Activated CD4-positive, alpha-beta T cell treated with anti-CD3 and anti-CD28 coated beads for 36 hours (primary cell): ENCODE measurements at regions not wholly inside any gene's neighbourhood (a gene's known extent, or its start where the extent isn't known, plus 50 kb on each side); places are given as distances from the start of the nearest gene placed in this dataset.

Experiments used
- ATAC-seq: fragments of 200-7000 bp; cut with Tn5 transposase; one replicate; pipeline ENCODE4 v1.10.0; 2021; ENCODE audit warnings: mild to moderate bottlenecking, moderate library complexity
- CTCF ChIA-PET: fragments of 350-600 bp; sonication (Branson Sonifier 250); formaldehyde crosslinking; loops from one replicate; lab custom pipeline; 2021; ENCODE audit warnings: antibody characterized with exemption; lab: Charles Lee
- POLR2A ChIA-PET: fragments of 350-600 bp; sonication (Branson Sonifier 250); formaldehyde crosslinking; loops from one replicate; lab custom pipeline; 2021; ENCODE audit warnings: antibody characterized with exemption, inconsistent platforms; lab: Charles Lee
- DNase-seq: peaks from one replicate; pipeline ENCODE4 v3.0.0-alpha.2; 2020
- H3K27ac Mint-ChIP-seq: one replicate; pipeline ENCODE4 v1.8.0; 2021; ENCODE audit warnings: mixed read lengths
- H3K27me3 Mint-ChIP-seq: one replicate; pipeline ENCODE4 v1.8.0; 2021; ENCODE audit warnings: mixed read lengths
- H3K36me3 Mint-ChIP-seq: one replicate; pipeline ENCODE4 v1.8.0; 2021; ENCODE audit warnings: low read depth, mixed read lengths
- H3K4me1 Mint-ChIP-seq: one replicate; pipeline ENCODE4 v1.8.0; 2021; ENCODE audit warnings: mixed read lengths
- H3K4me3 Mint-ChIP-seq: one replicate; pipeline ENCODE4 v1.8.0; 2021; ENCODE audit warnings: mild to moderate bottlenecking, moderate library complexity, mixed read lengths
- H3K9me3 Mint-ChIP-seq: one replicate; pipeline ENCODE4 v1.8.0; 2021; ENCODE audit warnings: low read depth, mixed read lengths
- intact Hi-C, 2 experiments: fragments of 100-400 bp; cut with DNase I in 1 of 2; cut with micrococcal nuclease in 1 of 2; formaldehyde crosslinking; loops; one replicate each; pipeline versions ENCODE4 v1.14.2 to v1.15.1; 2022 to 2024; cut with DNase I, micrococcal nuclease

DNA sequence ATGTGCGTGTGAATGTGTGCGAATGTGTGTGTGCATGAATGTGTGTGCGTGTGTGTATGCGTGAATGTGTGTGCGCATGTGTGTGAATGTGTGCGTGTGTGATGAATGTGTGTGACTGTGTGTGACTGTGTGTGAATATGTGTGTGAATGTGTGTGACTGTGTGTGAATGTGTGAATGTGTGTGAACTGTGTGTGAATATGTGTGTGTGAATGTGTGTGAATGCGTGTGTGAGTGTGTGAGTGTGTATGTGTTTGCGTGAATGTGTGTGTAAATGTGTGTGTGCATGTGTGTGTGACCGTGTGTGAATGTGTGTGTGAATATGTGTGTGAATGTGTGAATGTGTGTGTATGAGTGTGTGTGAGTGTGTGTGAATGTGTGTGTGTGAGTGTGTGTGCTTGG is 1103.8 kb downstream of the TSN start:
- Mint-ChIP-seq H3K27ac (no peak overlapping the region), H3K36me3 (no peaks in the 10 kb centered on the region), H3K4me1 (no peaks in the 10 kb centered on the region), H3K27me3 (no peaks in the 10 kb centered on the region), H3K9me3 (peaks cover 7% of the 10 kb centered on the region), H3K4me3 (no peak overlapping the region)
- intact Hi-C loops: no loop called here
- ChIA-PET POLR2A (no interaction called here), CTCF (no interaction called here)
- DNase-seq (no peak), ATAC-seq (no peak)

DNA sequence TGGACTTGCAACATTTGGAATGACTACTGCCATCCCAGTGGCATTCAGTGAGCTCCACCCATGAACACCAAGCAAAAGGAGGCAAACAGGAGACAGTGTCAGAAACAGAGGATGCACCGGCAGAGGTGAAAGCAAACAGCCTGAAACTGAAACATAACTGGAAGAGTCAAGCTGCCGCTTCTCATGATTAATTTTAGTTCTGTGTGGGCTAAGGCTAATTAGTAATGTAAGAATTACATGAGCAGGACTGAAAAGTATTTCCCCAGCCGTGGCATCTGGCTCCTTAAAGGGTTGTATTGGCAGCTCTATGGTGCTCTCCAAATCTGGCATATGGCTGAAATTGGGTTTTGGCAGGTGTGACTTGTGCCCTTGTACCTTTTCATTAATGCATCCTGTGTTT is 1108.1 kb downstream of the TSN start:
- no peaks in the 10 kb centered on the region for H3K36me3 Mint-ChIP-seq
- H3K4me3 Mint-ChIP-seq: no peak overlapping the region
- H3K9me3 Mint-ChIP-seq: peaks cover 11% of the 10 kb centered on the region
- no peak for DNase-seq
- H3K4me1 Mint-ChIP-seq: no peaks in the 10 kb centered on the region
- ATAC-seq: no peak
- ChIA-PET CTCF (interaction anchor here (0.6 kb wide), 1 partner anchor 523 kb away, joined by 3 read pairs; no protein-coding TSS in a partner anchor), POLR2A (no interaction called here)
- H3K27me3 Mint-ChIP-seq: no peaks in the 10 kb centered on the region
- no peak overlapping the region for H3K27ac Mint-ChIP-seq
- intact Hi-C loops: no loop called here

DNA sequence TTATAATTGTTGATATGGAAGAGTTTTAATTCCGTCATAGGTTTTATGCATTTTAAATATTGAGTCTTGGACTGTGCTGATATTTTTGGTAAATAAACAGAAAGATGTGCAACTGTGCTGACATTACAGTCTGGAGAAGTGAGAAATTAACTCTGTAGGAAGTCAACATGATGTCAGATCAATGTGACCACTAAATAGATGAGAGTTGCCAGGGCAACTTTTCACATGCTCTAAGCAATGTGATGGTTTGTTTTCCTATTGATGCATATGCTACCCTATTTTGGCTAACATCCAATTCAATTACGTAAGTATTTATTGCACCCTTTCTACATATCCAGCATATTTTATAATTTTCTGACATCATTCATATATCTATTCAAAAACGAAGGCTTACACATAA is 1109.3 kb downstream of the TSN start:
- POLR2A ChIA-PET: no interaction called here
- no peak for ATAC-seq
- DNase-seq: no peak
- CTCF ChIA-PET: no interaction called here
- intact Hi-C loops: no loop called here
- Mint-ChIP-seq H3K27ac (no peak overlapping the region), H3K4me1 (no peaks in the 10 kb centered on the region), H3K9me3 (peaks cover 6% of the 10 kb centered on the region), H3K4me3 (no peak overlapping the region), H3K27me3 (no peaks in the 10 kb centered on the region), H3K36me3 (no peaks in the 10 kb centered on the region)

DNA sequence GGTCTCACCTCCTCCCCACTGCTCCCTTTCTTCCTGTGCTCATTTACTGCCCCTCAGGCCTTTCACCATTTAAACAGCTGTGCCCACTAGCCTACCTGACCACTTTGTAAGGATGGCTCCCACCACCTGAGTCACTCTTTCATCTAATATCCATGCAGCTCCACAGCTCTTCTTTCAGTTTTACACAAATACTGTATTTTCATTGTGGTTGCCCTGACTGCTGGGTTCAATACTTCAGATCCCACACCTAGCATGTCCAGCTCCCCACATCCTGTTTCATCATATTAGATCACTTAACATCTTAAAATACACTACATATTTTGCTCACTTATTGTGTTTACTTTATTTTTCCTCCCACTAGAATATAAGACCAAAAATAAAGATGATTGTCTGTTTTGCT is 1110.6 kb downstream of the TSN start:
- CTCF ChIA-PET: no interaction called here

DNA sequence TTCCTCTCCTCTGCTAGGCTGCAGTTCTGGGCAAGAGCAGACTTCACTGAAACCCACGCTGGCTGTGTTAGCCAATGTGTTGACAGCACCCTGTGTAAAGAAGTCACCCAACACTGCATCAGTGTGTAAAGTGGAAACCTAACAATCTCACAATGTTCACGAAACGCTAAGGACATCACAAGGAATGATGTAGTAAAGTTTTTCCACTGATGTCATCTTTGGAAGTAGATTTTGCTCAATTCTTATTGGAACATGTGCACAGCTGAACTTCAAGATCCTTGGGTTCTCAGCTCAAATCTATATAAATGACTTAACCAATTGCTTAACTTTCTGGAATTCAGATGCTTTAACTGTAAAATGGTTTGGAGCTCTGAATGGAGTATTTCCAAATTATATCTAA is 1112.5 kb downstream of the TSN start:
- intact Hi-C loops: no loop called here
- no peaks in the 10 kb centered on the region for H3K27me3 Mint-ChIP-seq
- ChIA-PET POLR2A (no interaction called here), CTCF (no interaction called here)
- no peak for DNase-seq
- H3K4me1 Mint-ChIP-seq: no peaks in the 10 kb centered on the region
- no peak overlapping the region for H3K4me3 Mint-ChIP-seq
- no peaks in the 10 kb centered on the region for H3K36me3 Mint-ChIP-seq
- H3K9me3 Mint-ChIP-seq: peaks cover 4% of the 10 kb centered on the region
- no peak overlapping the region for H3K27ac Mint-ChIP-seq
- ATAC-seq: no peak

More for the DNA sequence above, 1110.6 kb downstream of the TSN start:
- no peak for DNase-seq
- H3K4me3 Mint-ChIP-seq: no peak overlapping the region
- intact Hi-C loops: no loop called here
- H3K36me3 Mint-ChIP-seq: no peaks in the 10 kb centered on the region
- peaks cover 6% of the 10 kb centered on the region for H3K9me3 Mint-ChIP-seq
- POLR2A ChIA-PET: no interaction called here
- H3K27me3 Mint-ChIP-seq: no peaks in the 10 kb centered on the region
- no peak overlapping the region for H3K27ac Mint-ChIP-seq
- ATAC-seq: no peak
- H3K4me1 Mint-ChIP-seq: no peaks in the 10 kb centered on the region

DNA sequence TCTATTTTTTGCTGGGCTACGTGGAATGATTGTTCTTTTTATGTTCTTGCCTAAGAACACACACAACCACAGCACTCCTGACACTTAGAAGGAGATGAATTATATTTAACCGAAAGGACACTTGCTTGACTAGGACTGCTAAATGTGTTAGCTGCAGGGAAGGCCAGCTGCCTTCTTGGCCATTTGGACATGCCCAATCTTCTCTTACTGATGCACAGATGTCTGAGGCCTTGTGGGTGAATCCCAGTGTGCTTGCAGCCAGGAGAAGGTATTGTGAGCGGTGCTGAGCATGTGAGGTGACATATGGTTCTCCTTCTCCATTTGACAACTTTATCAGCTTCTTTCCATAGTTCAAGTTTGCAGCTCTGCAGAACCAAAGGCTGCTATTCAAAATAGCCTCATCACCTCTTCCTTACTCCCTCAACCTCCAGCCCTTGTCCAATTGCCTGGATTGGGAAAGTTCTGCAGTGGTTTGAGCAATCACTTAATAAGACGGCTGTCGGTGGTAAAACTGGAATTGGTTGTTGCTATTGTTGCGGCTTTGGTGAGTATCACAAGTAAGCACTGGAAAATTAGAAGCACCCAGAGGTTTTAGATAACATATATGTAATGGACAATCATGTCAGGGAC is 1113.3 kb downstream of the TSN start:
- Mint-ChIP-seq H3K4me1 (no peaks in the 10 kb centered on the region), H3K27ac (no peak overlapping the region), H3K36me3 (no peaks in the 10 kb centered on the region), H3K9me3 (peaks cover 4% of the 10 kb centered on the region), H3K27me3 (no peaks in the 10 kb centered on the region), H3K4me3 (no peak overlapping the region)
- ATAC-seq (no peak), DNase-seq (no peak)
- intact Hi-C loops: no loop called here
- ChIA-PET CTCF (no interaction called here), POLR2A (no interaction called here)

DNA sequence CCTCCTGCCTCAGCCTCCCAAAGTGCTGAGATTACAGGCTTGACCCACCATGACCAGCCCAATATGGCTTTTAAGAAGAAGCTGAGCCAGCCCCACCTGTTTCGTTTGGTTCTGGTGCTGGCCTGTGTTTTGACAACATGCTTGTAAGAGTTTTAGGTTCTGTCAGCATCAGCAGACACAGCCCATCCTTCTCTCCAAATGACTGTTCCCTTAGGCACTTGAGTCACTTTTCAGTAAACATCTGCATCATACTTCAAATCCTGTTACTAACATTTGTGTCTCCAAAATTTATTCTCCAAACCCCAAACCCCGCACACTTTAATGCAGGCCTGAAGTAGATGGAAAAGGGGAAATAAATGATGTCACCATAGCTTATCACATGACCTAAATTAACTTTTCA is 1118.5 kb downstream of the TSN start:
- CTCF ChIA-PET: no interaction called here
- ATAC-seq (no peak), DNase-seq (no peak)
- H3K4me1 Mint-ChIP-seq: no peaks in the 10 kb centered on the region
- no peak overlapping the region for H3K27ac Mint-ChIP-seq
- no peaks in the 10 kb centered on the region for H3K36me3 Mint-ChIP-seq
- intact Hi-C loops: no loop called here
- POLR2A ChIA-PET: no interaction called here
- H3K27me3 Mint-ChIP-seq: no peaks in the 10 kb centered on the region
- peaks cover 3% of the 10 kb centered on the region for H3K9me3 Mint-ChIP-seq
- no peak overlapping the region for H3K4me3 Mint-ChIP-seq

DNA sequence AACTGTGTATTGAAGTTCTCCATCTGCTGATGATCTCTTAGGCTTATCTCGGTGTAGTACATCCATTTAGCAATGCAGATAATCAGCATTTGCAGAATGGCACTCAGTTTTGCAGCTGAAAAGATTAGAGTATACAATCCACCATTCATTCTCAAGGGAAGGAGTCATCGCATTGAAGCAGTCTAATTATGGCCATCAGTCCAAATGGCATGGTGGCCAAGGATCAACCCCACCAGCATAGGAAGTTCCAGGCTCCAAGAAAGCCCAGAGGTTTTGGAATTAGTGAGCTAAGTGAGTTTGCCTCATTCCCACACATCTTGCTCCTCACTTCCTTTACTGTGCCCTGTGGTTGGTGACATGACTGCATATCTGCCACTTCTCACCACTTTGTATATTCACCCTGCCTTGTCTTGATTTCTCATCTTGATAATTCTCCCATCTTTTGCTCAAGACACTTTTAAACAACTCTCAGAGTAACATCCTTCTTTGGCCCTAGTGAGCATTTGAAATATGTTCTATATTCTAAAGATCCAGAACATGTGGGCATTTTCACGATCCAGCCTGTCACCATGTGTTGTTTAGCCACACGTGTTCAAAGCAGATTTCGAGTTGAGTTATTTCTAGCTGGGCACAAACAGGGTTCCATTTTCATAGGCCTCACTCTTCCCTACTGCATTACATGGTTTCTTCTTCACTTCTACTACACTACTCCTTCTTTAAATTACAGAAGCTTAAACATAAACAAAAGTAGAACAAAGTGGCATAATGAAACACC is 1119.8 kb downstream of the TSN start:
- POLR2A ChIA-PET: no interaction called here
- no peaks in the 10 kb centered on the region for H3K27me3 Mint-ChIP-seq
- H3K27ac Mint-ChIP-seq: no peak overlapping the region
- no peaks in the 10 kb centered on the region for H3K36me3 Mint-ChIP-seq
- ATAC-seq (no peak), DNase-seq (no peak)
- intact Hi-C loops: no loop called here
- peaks cover 3% of the 10 kb centered on the region for H3K9me3 Mint-ChIP-seq
- no peaks in the 10 kb centered on the region for H3K4me1 Mint-ChIP-seq
- no peak overlapping the region for H3K4me3 Mint-ChIP-seq
- CTCF ChIA-PET: no interaction called here

DNA sequence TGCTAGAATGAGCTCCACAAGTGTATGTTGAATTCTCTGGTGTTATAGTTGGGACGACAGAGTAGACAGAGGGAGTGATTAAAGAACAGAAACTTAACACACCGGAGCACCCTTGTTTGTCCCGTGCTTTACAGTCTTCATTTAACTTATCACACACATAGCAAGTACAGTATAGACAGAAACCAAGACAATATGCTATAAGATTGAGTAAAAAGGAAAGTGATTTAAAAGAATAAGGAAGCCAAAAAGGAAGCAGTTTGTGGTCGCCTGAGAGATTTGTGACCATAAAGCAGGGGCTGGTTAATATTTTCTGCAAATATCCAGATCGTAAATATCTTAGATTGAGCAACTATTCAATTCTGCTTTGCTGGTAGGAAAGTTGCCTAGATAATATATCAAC is 1128.4 kb downstream of the TSN start:
- Mint-ChIP-seq H3K4me1 (no peaks in the 10 kb centered on the region), H3K27ac (no peak overlapping the region), H3K9me3 (no peaks in the 10 kb centered on the region), H3K27me3 (no peaks in the 10 kb centered on the region), H3K36me3 (no peaks in the 10 kb centered on the region), H3K4me3 (no peak overlapping the region)
- ChIA-PET CTCF (no interaction called here), POLR2A (no interaction called here)
- ATAC-seq: no peak
- no peak for DNase-seq
- intact Hi-C loops: no loop called here

DNA sequence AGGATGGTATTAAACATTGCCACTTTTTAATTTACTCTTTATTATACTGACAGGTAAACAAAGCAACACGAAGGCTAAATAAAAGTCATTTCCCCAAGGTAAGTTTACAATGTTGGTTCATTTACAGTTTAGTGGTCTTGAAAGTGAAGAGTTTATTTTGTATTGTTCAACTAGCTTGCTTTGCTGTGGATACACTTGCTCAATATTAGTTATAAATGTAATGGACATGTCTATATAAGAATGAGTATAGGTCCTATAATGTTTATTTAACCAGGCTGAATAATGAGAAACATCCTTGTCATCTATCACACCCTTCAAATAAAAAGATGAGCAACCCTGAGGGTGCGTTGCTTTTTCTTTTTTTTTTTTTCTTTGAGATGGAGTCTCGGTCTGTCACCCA is 1129.4 kb downstream of the TSN start:
- Mint-ChIP-seq H3K9me3 (no peaks in the 10 kb centered on the region), H3K36me3 (no peaks in the 10 kb centered on the region), H3K27ac (no peak overlapping the region), H3K4me1 (no peaks in the 10 kb centered on the region), H3K4me3 (no peak overlapping the region), H3K27me3 (no peaks in the 10 kb centered on the region)
- ChIA-PET CTCF (no interaction called here), POLR2A (no interaction called here)
- DNase-seq (no peak), ATAC-seq (no peak)
- intact Hi-C loops: no loop called here

DNA sequence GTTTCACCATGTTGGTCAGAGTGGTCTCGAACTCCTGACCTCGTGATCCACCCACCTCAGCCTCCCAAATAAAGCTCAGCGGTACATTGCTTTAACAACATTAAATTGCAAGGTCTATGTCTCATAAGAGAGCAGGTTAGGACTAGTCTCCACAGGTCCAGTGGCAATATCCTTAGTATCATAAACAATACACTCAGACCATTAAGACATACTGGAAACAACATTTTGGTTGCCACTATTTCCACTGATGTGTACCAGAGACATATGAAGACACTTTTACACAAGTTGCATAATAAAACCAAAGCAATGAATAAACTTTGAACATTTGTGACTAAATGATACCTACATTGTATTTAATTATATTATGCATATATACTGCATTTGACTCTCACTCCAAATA is 1130.0 kb downstream of the TSN start:
- ATAC-seq (no peak), DNase-seq (no peak)
- ChIA-PET POLR2A (no interaction called here), CTCF (no interaction called here)
- no peaks in the 10 kb centered on the region for H3K36me3 Mint-ChIP-seq
- H3K9me3 Mint-ChIP-seq: no peaks in the 10 kb centered on the region
- no peak overlapping the region for H3K27ac Mint-ChIP-seq
- intact Hi-C loops: no loop called here
- no peaks in the 10 kb centered on the region for H3K4me1 Mint-ChIP-seq
- no peaks in the 10 kb centered on the region for H3K27me3 Mint-ChIP-seq
- no peak overlapping the region for H3K4me3 Mint-ChIP-seq

DNA sequence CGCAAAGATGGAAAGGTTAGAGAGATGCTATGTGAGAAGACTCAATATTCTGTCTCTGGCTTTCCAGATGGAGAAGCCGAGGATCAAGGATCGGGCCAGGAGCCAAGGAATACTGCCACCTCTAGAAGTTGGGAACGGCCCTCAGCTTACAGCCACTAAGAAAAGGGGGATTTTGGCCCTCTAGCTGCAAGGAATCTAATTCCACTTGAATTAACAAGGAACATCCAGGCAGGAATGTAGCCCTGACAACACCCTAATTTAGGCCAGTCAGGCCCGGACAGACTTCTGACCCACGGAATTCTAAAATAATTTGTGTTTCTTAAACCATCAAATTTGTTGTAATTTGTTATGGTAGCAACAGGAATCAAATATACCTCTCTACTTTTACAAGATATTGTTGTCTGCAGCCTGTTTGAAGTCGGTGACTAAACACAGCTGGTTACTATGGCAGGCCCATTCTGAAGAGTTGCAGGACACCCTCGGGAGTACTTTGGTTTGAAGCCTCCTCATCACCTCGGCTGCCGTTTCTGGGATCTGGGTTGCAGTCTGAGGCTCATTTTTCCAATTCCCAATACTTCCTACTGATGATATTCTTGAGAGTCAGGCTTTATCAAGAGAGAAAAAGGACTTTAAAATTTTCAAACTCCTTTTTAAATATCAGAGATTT is 1131.2 kb downstream of the TSN start:
- ChIA-PET POLR2A (no interaction called here), CTCF (interaction anchor here (0.7 kb wide), 1 partner anchor 1778 kb away, joined by 3 read pairs; no protein-coding TSS in a partner anchor)
- Mint-ChIP-seq H3K9me3 (no peaks in the 10 kb centered on the region), H3K4me1 (no peaks in the 10 kb centered on the region), H3K4me3 (no peak overlapping the region), H3K36me3 (no peaks in the 10 kb centered on the region), H3K27me3 (no peaks in the 10 kb centered on the region), H3K27ac (no peak overlapping the region)
- DNase-seq (no peak), ATAC-seq (no peak)
- intact Hi-C loops: no loop called here
